Hypothalamus (tissue), 51 donors: ENCODE measurements at regions not wholly inside any gene's neighbourhood (a gene's known extent, or its start where the extent isn't known, plus 50 kb on each side); places are given as distances from the start of the nearest gene placed in this dataset.
"Not testable (repeated sequence)": the region's sequence is repeated elsewhere in the genome, so short reads cannot be mapped to it uniquely, and the experiment has no call there.

Experiments
- DNase-seq, 51 donors: peaks; one replicate each; lab custom pipeline; 2025; lab: John Stamatoyannopoulos, UW

- no peak for DNase-seq
Measured at GRCh38 chr15:60251300-60252070, 146.3 kb downstream of the ANXA2 start.

- DNase-seq, result no peak
Measured at GRCh38 chr15:60254416-60254815, 143.4 kb downstream of the ANXA2 start.

- peak in 1 of 51 donors; percentile 8 for DNase-seq
Measured at GRCh38 chr15:60255390-60255789, 142.4 kb downstream of the ANXA2 start.

GRCh38 chr15:60257591-60258159, 140.1 kb downstream of the ANXA2 start:
- no peak for DNase-seq

- DNase-seq, result no peak
Measured at GRCh38 chr15:60259469-60259868, 138.3 kb downstream of the ANXA2 start.

- DNase-seq, result no peak
Measured at GRCh38 chr15:60264088-60264487, 133.7 kb downstream of the ANXA2 start.

GRCh38 chr15:60264566-60264965, 133.2 kb downstream of the ANXA2 start:
- DNase-seq, result no peak

- no peak for DNase-seq
Measured at GRCh38 chr15:60265057-60265456, 132.7 kb downstream of the ANXA2 start.

- DNase-seq, result no peak
Measured at GRCh38 chr15:60272623-60273022, 125.2 kb downstream of the ANXA2 start.

- no peak for DNase-seq
Measured at GRCh38 chr15:60275624-60276023, 122.2 kb downstream of the ANXA2 start.

GRCh38 chr15:60278879-60279278, 118.9 kb downstream of the ANXA2 start:
- no peak for DNase-seq

- DNase-seq, result no peak
Measured at GRCh38 chr15:60280259-60280658, 117.5 kb downstream of the ANXA2 start.

- no peak for DNase-seq
Measured at GRCh38 chr15:60283936-60284335, 113.8 kb downstream of the ANXA2 start.

- not testable (repeated sequence) for DNase-seq
Measured at GRCh38 chr15:60295901-60296300, 101.9 kb downstream of the ANXA2 start.

- no peak for DNase-seq
Measured at GRCh38 chr15:60297047-60297446, 100.7 kb downstream of the ANXA2 start.
